Right renal cortex interstitium (tissue), 3 donors: ENCODE measurements at regions not wholly inside any gene's neighbourhood (a gene's known extent, or its start where the extent isn't known, plus 50 kb on each side); places are given as distances from the start of the nearest gene placed in this dataset.

Experiments
- DNase-seq, 3 donors: peaks; one replicate each; pipeline ENCODE4 v3.0.0-alpha.2; 2013; ENCODE audit warnings: low read depth in 3 of 3, low spot score in 2 of 3

- DNase-seq = no peak
Measured at GRCh38 chr2:173419506-173419905, 64.8 kb downstream of the CDCA7 start.

- no peak for DNase-seq
Measured at GRCh38 chr2:173424886-173425285, 70.2 kb downstream of the CDCA7 start.

GRCh38 chr2:173427887-173428668 is 73.4 kb downstream of the CDCA7 start:
- no peak for DNase-seq

GRCh38 chr2:173431191-173431590 is 76.5 kb downstream of the CDCA7 start:
- no peak for DNase-seq

- DNase-seq = no peak
Measured at GRCh38 chr2:173432049-173432754, 77.5 kb downstream of the CDCA7 start.

- no peak for DNase-seq
Measured at GRCh38 chr2:173434762-173435569, 80.3 kb downstream of the CDCA7 start.

- DNase-seq = no peak
Measured at GRCh38 chr2:173435574-173435973, 80.9 kb downstream of the CDCA7 start.

GRCh38 chr2:173436088-173436487 is 81.4 kb downstream of the CDCA7 start:
- DNase-seq = no peak

- DNase-seq = no peak
Measured at GRCh38 chr2:173441222-173441621, 86.5 kb downstream of the CDCA7 start.

GRCh38 chr2:173442542-173442941 is 87.9 kb downstream of the CDCA7 start:
- no peak for DNase-seq

GRCh38 chr2:173446722-173447121 is 92.0 kb downstream of the CDCA7 start:
- DNase-seq = no peak

GRCh38 chr2:173448938-173449471 is 94.3 kb downstream of the CDCA7 start:
- DNase-seq = peak; percentile 38 to 61 (median 57)

GRCh38 chr2:173451118-173451517 is 96.4 kb downstream of the CDCA7 start:
- DNase-seq = no peak

GRCh38 chr2:173451941-173452340 is 97.3 kb downstream of the CDCA7 start:
- DNase-seq = no peak

- DNase-seq = no peak
Measured at GRCh38 chr2:173452416-173452815, 97.7 kb downstream of the CDCA7 start.

GRCh38 chr2:173456960-173457359 is 102.3 kb downstream of the CDCA7 start:
- DNase-seq = no peak

- DNase-seq = no peak
Measured at GRCh38 chr2:173457366-173457765, 102.7 kb downstream of the CDCA7 start.

- DNase-seq = no peak
Measured at GRCh38 chr2:173458991-173459780, 104.5 kb downstream of the CDCA7 start.

- no peak for DNase-seq
Measured at GRCh38 chr2:173462892-173463840, 108.5 kb downstream of the CDCA7 start.
